Pons (tissue), 1 donor: ENCODE measurements at regions not wholly inside any gene's neighbourhood (a gene's known extent, or its start where the extent isn't known, plus 50 kb on each side); places are given as distances from the start of the nearest gene placed in this dataset.
A peak's percentile ranks its signal among the peaks of the same experiment; 100 is the strongest.
"Not testable (repeated sequence)": the region's sequence is repeated elsewhere in the genome, so short reads cannot be mapped to it uniquely, and the experiment has no call there.

ENCODE experiments used
- DNase-seq: peaks from one replicate; pipeline ENCODE4 v3.0.0-alpha.2; 2016; ENCODE audit warnings: low spot score

- DNase-seq: no peak
Measured at GRCh38 chr5:84885485-84886258, 501.0 kb upstream of the EDIL3 start.

GRCh38 chr5:84881737-84882136 lies 497.1 kb upstream of the EDIL3 start:
- no peak for DNase-seq

- DNase-seq: no peak
Measured at GRCh38 chr5:84874196-84874595, 489.5 kb upstream of the EDIL3 start.

- no peak for DNase-seq
Measured at GRCh38 chr5:84872768-84873167, 488.1 kb upstream of the EDIL3 start.

- no peak for DNase-seq
Measured at GRCh38 chr5:84870369-84870768, 485.7 kb upstream of the EDIL3 start.

GRCh38 chr5:84869675-84870074 lies 485.0 kb upstream of the EDIL3 start:
- DNase-seq: no peak

- DNase-seq: not testable (repeated sequence)
Measured at GRCh38 chr5:84863936-84864335, 479.3 kb upstream of the EDIL3 start.

GRCh38 chr5:84863020-84863419 lies 478.3 kb upstream of the EDIL3 start:
- no peak for DNase-seq

- no peak for DNase-seq
Measured at GRCh38 chr5:84862132-84862531, 477.5 kb upstream of the EDIL3 start.

GRCh38 chr5:84861306-84861705 lies 476.6 kb upstream of the EDIL3 start:
- DNase-seq: no peak

- no peak for DNase-seq
Measured at GRCh38 chr5:84859056-84859455, 474.4 kb upstream of the EDIL3 start.

GRCh38 chr5:84831701-84832100 lies 447.0 kb upstream of the EDIL3 start:
- no peak for DNase-seq

- DNase-seq: no peak
Measured at GRCh38 chr5:84830265-84830664, 445.6 kb upstream of the EDIL3 start.

GRCh38 chr5:84825606-84826005 lies 440.9 kb upstream of the EDIL3 start:
- DNase-seq: no peak

GRCh38 chr5:84821924-84822323 lies 437.2 kb upstream of the EDIL3 start:
- DNase-seq: no peak

- no peak for DNase-seq
Measured at GRCh38 chr5:84817953-84818352, 433.3 kb upstream of the EDIL3 start.

- DNase-seq: no peak
Measured at GRCh38 chr5:84816746-84817547, 432.3 kb upstream of the EDIL3 start.

- no peak for DNase-seq
Measured at GRCh38 chr5:84816160-84816559, 431.5 kb upstream of the EDIL3 start.

- peak; percentile 55 for DNase-seq
Measured at GRCh38 chr5:84805473-84805872, 420.8 kb upstream of the EDIL3 start.

- DNase-seq: no peak
Measured at GRCh38 chr5:84796399-84796798, 411.7 kb upstream of the EDIL3 start.

GRCh38 chr5:84794486-84795035 lies 409.9 kb upstream of the EDIL3 start:
- no peak for DNase-seq

- no peak for DNase-seq
Measured at GRCh38 chr5:84791730-84792129, 407.1 kb upstream of the EDIL3 start.

GRCh38 chr5:84791138-84791537 lies 406.5 kb upstream of the EDIL3 start:
- peak; percentile 39 for DNase-seq
